Suprapubic skin (tissue), 4 donors: ENCODE measurements at regions not wholly inside any gene's neighbourhood (a gene's known extent, or its start where the extent isn't known, plus 50 kb on each side); places are given as distances from the start of the nearest gene placed in this dataset.

Source experiments
- DNase-seq, 2 donors: peaks; one replicate each; pipeline ENCODE4 v3.0.0-alpha.2; 2019; ENCODE audit warnings: low spot score in 2 of 2
- H3K27ac ChIP-seq: fragments of 200-600 bp; sonication (generic); one replicate; pipeline ENCODE4 v1.5.1; 2019
- H3K27me3 ChIP-seq: fragments of 200-600 bp; sonication (generic); one replicate; pipeline ENCODE4 v1.5.1; 2019
- H3K36me3 ChIP-seq: fragments of 200-600 bp; sonication (generic); one replicate; pipeline ENCODE4 v1.5.1; 2019
- H3K4me1 ChIP-seq: fragments of 200-600 bp; sonication (generic); one replicate; pipeline ENCODE4 v1.5.1; 2019
- H3K4me3 ChIP-seq: fragments of 200-600 bp; sonication (generic); one replicate; pipeline ENCODE4 v1.5.1; 2019; ENCODE audit warnings: mild to moderate bottlenecking
- H3K9me3 ChIP-seq: fragments of 200-600 bp; sonication (generic); one replicate; pipeline ENCODE4 v1.5.1; 2019
- CTCF ChIP-seq, 2 donors: fragments of 200-600 bp in 1 of 2; fragments of 450-650 bp in 1 of 2; sonication (generic) in 1 of 2; IDR thresholded peaks; one replicate each; pipeline ENCODE4 v1.5.1; 2016 to 2019; ENCODE audit warnings: antibody characterized with exemption in 2 of 2, mild to moderate bottlenecking in 1 of 2, moderate library complexity in 1 of 2
- EP300 ChIP-seq: sonication (generic); formaldehyde crosslinking; IDR thresholded peaks from one replicate; pipeline ENCODE4 v1.6.1; 2017; ENCODE audit warnings: antibody characterized with exemption
- POLR2A ChIP-seq, 2 donors: fragments of 450-650 bp; IDR thresholded peaks; one replicate each; pipeline ENCODE4 v1.6.1; 2017; ENCODE audit warnings: antibody characterized with exemption in 2 of 2, mild to moderate bottlenecking in 2 of 2, moderate library complexity in 2 of 2
- POLR2AphosphoS5 ChIP-seq, 3 donors: sonication (generic); formaldehyde crosslinking; IDR thresholded peaks; one replicate each; pipeline ENCODE4 v1.6.1; 2017; ENCODE audit warnings: antibody characterized with exemption in 3 of 3
- WGBS: methylation state at CpG from one replicate; pipeline ENCODE4 v1.1.5; 2018; 5-methylcytosine and 5-hydroxymethylcytosine counted together

GRCh38 chr2:35343135-35343534 lies 1012.4 kb upstream of the CRIM1 start:
- no peak for TF ChIP-seq POLR2A (IDR thresholded peaks at IDR 0.05)
- TF ChIP-seq POLR2AphosphoS5 (IDR thresholded peaks at IDR 0.05): no peak
- TF ChIP-seq CTCF (IDR thresholded peaks at IDR 0.05): no peak
- DNase-seq: no peak
- H3K36me3 ChIP-seq: no peaks in the 10 kb centered on the region
- H3K4me3 ChIP-seq: no peak overlapping the region
- H3K27me3 ChIP-seq: no peaks in the 10 kb centered on the region
- no peaks in the 10 kb centered on the region for H3K4me1 ChIP-seq
- no peak overlapping the region for H3K27ac ChIP-seq
- 73% methylated on average over 4 of the region's 4 CpGs for WGBS
- H3K9me3 ChIP-seq: peaks cover 12% of the 10 kb centered on the region

- H3K4me1 ChIP-seq: no peaks in the 10 kb centered on the region
- no peaks in the 10 kb centered on the region for H3K36me3 ChIP-seq
- DNase-seq: no peak
- no peak for TF ChIP-seq CTCF (IDR thresholded peaks at IDR 0.05)
- TF ChIP-seq POLR2A (IDR thresholded peaks at IDR 0.05): no peak
- no peak for TF ChIP-seq POLR2AphosphoS5 (IDR thresholded peaks at IDR 0.05)
- TF ChIP-seq EP300: no peak
- no peak overlapping the region for H3K4me3 ChIP-seq
- H3K27me3 ChIP-seq: no peaks in the 10 kb centered on the region
- H3K27ac ChIP-seq: no peak overlapping the region
- peaks cover 12% of the 10 kb centered on the region for H3K9me3 ChIP-seq
Observed at GRCh38 chr2:35339211-35339610, 1016.4 kb upstream of the CRIM1 start.

- DNase-seq: no peak
- no peaks in the 10 kb centered on the region for H3K4me1 ChIP-seq
- no peaks in the 10 kb centered on the region for H3K36me3 ChIP-seq
- no peaks in the 10 kb centered on the region for H3K27me3 ChIP-seq
- peaks cover 12% of the 10 kb centered on the region for H3K9me3 ChIP-seq
- no peak overlapping the region for H3K4me3 ChIP-seq
- WGBS: 95% methylated on average over 2 of the region's 2 CpGs
- no peak overlapping the region for H3K27ac ChIP-seq
- TF ChIP-seq POLR2AphosphoS5 (IDR thresholded peaks at IDR 0.05): no peak
- no peak for TF ChIP-seq POLR2A (IDR thresholded peaks at IDR 0.05)
- no peak for TF ChIP-seq CTCF (IDR thresholded peaks at IDR 0.05)
- no peak for TF ChIP-seq EP300
Observed at GRCh38 chr2:35337922-35338321, 1017.7 kb upstream of the CRIM1 start.

- no peaks in the 10 kb centered on the region for H3K4me1 ChIP-seq
- no peak overlapping the region for H3K4me3 ChIP-seq
- TF ChIP-seq EP300 (no peak), POLR2AphosphoS5 (IDR thresholded peaks at IDR 0.05) (no peak)
- no peak overlapping the region for H3K27ac ChIP-seq
- no peaks in the 10 kb centered on the region for H3K9me3 ChIP-seq
- no peaks in the 10 kb centered on the region for H3K36me3 ChIP-seq
- WGBS: 44% methylated on average over 1 of the region's 1 CpG
- no peak for DNase-seq
- H3K27me3 ChIP-seq: no peaks in the 10 kb centered on the region
Observed at GRCh38 chr2:35314049-35314448, 1041.5 kb upstream of the CRIM1 start.

GRCh38 chr2:35301369-35301768 lies 1054.2 kb upstream of the CRIM1 start:
- TF ChIP-seq EP300 (no peak), POLR2AphosphoS5 (IDR thresholded peaks at IDR 0.05) (no peak), CTCF (IDR thresholded peaks at IDR 0.05) (no peak), POLR2A (IDR thresholded peaks at IDR 0.05) (no peak)
- H3K27me3 ChIP-seq: no peaks in the 10 kb centered on the region
- WGBS: 84% methylated on average over 1 of the region's 1 CpG
- DNase-seq: no peak
- no peaks in the 10 kb centered on the region for H3K9me3 ChIP-seq
- no peak overlapping the region for H3K4me3 ChIP-seq
- peaks cover 5% of the 10 kb centered on the region for H3K4me1 ChIP-seq
- no peaks in the 10 kb centered on the region for H3K36me3 ChIP-seq
- H3K27ac ChIP-seq: no peak overlapping the region

GRCh38 chr2:35298493-35298892 lies 1057.1 kb upstream of the CRIM1 start:
- no peak for DNase-seq
- Histone ChIP-seq H3K27me3 (no peaks in the 10 kb centered on the region), H3K27ac (no peak overlapping the region), H3K4me1 (peaks cover 5% of the 10 kb centered on the region), H3K36me3 (no peaks in the 10 kb centered on the region), H3K4me3 (no peak overlapping the region), H3K9me3 (no peaks in the 10 kb centered on the region)
- TF ChIP-seq POLR2AphosphoS5 (IDR thresholded peaks at IDR 0.05) (no peak), POLR2A (IDR thresholded peaks at IDR 0.05) (no peak), CTCF (IDR thresholded peaks at IDR 0.05) (no peak), EP300 (no peak)
- 26% methylated on average over 4 of the region's 4 CpGs for WGBS
